Psoas muscle (tissue), 7 donors: ENCODE measurements at regions not wholly inside any gene's neighbourhood (a gene's known extent, or its start where the extent isn't known, plus 50 kb on each side); places are given as distances from the start of the nearest gene placed in this dataset.

Source experiments
- ATAC-seq, 4 donors: fragments of 200-7000 bp; cut with Tn5 transposase; one replicate each; pipeline ENCODE4 v1.9.1; 2020; ENCODE audit warnings: moderate library complexity in 3 of 4, mild to moderate bottlenecking in 2 of 4
- DNase-seq, 2 donors: peaks; one replicate each; pipeline ENCODE4 v3.0.0-alpha.2; 2020
- H3K27ac ChIP-seq: fragments of 200-600 bp; one replicate; pipeline ENCODE4 v1.8.0; 2022
- H3K27me3 ChIP-seq, 3 donors: fragments of 200-600 bp in 1 of 3; one replicate each; pipeline versions ENCODE4 v1.6.1 to v1.8.0; 2013 to 2022; ENCODE audit warnings: low read length in 2 of 3, mild to moderate bottlenecking in 2 of 3, moderate library complexity in 1 of 3; ENCODE audit not compliant: insufficient read depth in 3 of 3
- H3K36me3 ChIP-seq, 2 donors: fragments of 200-600 bp in 1 of 2; one replicate each; pipeline versions ENCODE4 v1.6.1 to v1.8.0; 2013 to 2022; ENCODE audit warnings: low read depth in 1 of 2, mild to moderate bottlenecking in 1 of 2, moderate library complexity in 1 of 2; ENCODE audit not compliant: insufficient read depth in 1 of 2
- H3K4me1 ChIP-seq: fragments of 200-600 bp; one replicate; pipeline ENCODE4 v1.8.0; 2022
- H3K4me3 ChIP-seq: fragments of 200-600 bp; one replicate; pipeline ENCODE4 v1.8.0; 2022; ENCODE audit warnings: mild to moderate bottlenecking
- H3K9me3 ChIP-seq: fragments of 200-600 bp; one replicate; pipeline ENCODE4 v1.8.0; 2022
- CTCF ChIP-seq: fragments of 200-600 bp; IDR thresholded peaks from one replicate; pipeline ENCODE4 v1.8.0; 2022; ENCODE audit warnings: antibody characterized with exemption
- WGBS, 3 donors: extraction: QIAGEN DNeasy Blood & Tissue Kit; methylation state at CpG; one replicate each; pipeline versions ENCODE4 v1.1.6 to v1.1.7; 2013; 5-methylcytosine and 5-hydroxymethylcytosine counted together
- intact Hi-C, 2 donors: fragments of 100-400 bp; cut with DNase I; formaldehyde crosslinking; loops; one replicate each; pipeline versions ENCODE4 v1.11.0 to v1.14.2; 2022
- donor health status: healthy with polysubstance abuse.
- donor health status: DM: no; HTN: no; CAD: no; lungs with moderate emphysema.
- donor health status: Bipolar disorder and iron deficiency.
- donor health status: healthy.
- donor health status: DM: yes; HTN: yes; CAD: no.
- donor health status: DM: no; HTN: no; CAD: no.
- donor health status: DM: yes; HTN: yes; CAD: no.

- Histone ChIP-seq H3K4me3 (no peak overlapping the region), H3K27me3 (no peaks in the 10 kb centered on the region), H3K27ac (no peak overlapping the region), H3K9me3 (no peaks in the 10 kb centered on the region), H3K4me1 (no peaks in the 10 kb centered on the region), H3K36me3 (no peaks in the 10 kb centered on the region)
- DNase-seq = no peak
- intact Hi-C loops = no loop called here
- TF ChIP-seq CTCF = no peak
- WGBS, 3 donors = 48 to 52% (median 51%) methylated on average over 2 of the region's 2 CpGs
- ATAC-seq = no peak
Observed at GRCh38 chr5:117055517-117055916, 480.9 kb upstream of the SEMA6A start.

GRCh38 chr5:117054911-117055310 lies 480.3 kb upstream of the SEMA6A start:
- Histone ChIP-seq H3K27me3 (no peaks in the 10 kb centered on the region), H3K27ac (no peak overlapping the region), H3K4me1 (no peaks in the 10 kb centered on the region), H3K4me3 (no peak overlapping the region), H3K36me3 (no peaks in the 10 kb centered on the region), H3K9me3 (no peaks in the 10 kb centered on the region)
- intact Hi-C loops = no loop called here
- DNase-seq (no peak), ATAC-seq (no peak)
- WGBS, 3 donors = 23 to 34% (median 27%) methylated on average over 4 of the region's 4 CpGs
- no peak for TF ChIP-seq CTCF

GRCh38 chr5:117054141-117054540 lies 479.5 kb upstream of the SEMA6A start:
- no peak for TF ChIP-seq CTCF
- WGBS, 3 donors = 39 to 52% (median 47%) methylated on average over 1 of the region's 1 CpG
- intact Hi-C loops = no loop called here
- Histone ChIP-seq H3K9me3 (no peaks in the 10 kb centered on the region), H3K27me3 (no peaks in the 10 kb centered on the region), H3K4me3 (no peak overlapping the region), H3K4me1 (no peaks in the 10 kb centered on the region), H3K36me3 (no peaks in the 10 kb centered on the region), H3K27ac (no peak overlapping the region)
- no peak for DNase-seq
- no peak for ATAC-seq

- Histone ChIP-seq H3K27ac (no peak overlapping the region), H3K27me3 (no peaks in the 10 kb centered on the region), H3K4me1 (no peaks in the 10 kb centered on the region), H3K36me3 (no peaks in the 10 kb centered on the region), H3K4me3 (no peak overlapping the region), H3K9me3 (no peaks in the 10 kb centered on the region)
- ATAC-seq (no peak), DNase-seq (no peak)
- WGBS, 3 donors = 75 to 81% (median 79%) methylated on average over 6 of the region's 6 CpGs
- no peak for TF ChIP-seq CTCF
- intact Hi-C loops = no loop called here
Observed at GRCh38 chr5:117041926-117042595, 467.4 kb upstream of the SEMA6A start.

DNA sequence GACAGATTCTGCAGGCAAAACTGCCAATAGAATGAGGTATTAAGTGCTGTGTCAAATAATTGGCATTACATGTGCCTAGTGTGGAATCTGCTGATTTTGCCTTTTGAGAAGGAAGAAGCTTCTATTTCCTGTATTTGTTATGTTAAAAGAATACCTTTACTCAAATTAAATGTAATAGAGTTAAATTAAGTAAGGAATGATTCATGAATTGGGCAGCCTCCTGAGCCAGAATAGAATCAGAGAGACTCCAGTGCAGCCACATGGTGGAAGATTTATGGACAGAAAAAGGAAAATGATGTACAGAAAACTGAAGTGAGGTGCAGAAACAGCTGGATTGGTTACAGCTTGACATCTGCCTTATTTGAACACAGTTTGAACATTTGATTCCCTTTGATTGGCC lies 464.4 kb upstream of the SEMA6A start:
- no peak overlapping the region for H3K27ac ChIP-seq
- no peaks in the 10 kb centered on the region for H3K27me3 ChIP-seq
- H3K4me1 ChIP-seq = no peaks in the 10 kb centered on the region
- H3K36me3 ChIP-seq = no peaks in the 10 kb centered on the region
- no peak for ATAC-seq
- DNase-seq = no peak
- no peak overlapping the region for H3K4me3 ChIP-seq
- TF ChIP-seq CTCF = no peak
- intact Hi-C loops = no loop called here
- H3K9me3 ChIP-seq = no peaks in the 10 kb centered on the region
